ENCODE measurements at regions not wholly inside any gene's neighbourhood (a gene's known extent, or its start where the extent isn't known, plus 50 kb on each side); places are given as distances from the start of the nearest gene placed in this dataset.

- no peak for TF ChIP-seq CTCF (IDR thresholded peaks at IDR 0.05)
- no peak for TF ChIP-seq POLR2AphosphoS5 (IDR thresholded peaks at IDR 0.05)
Measured at GRCh38 chr10:80786322-80786721, 248.6 kb downstream of the SH2D4B start.
